OCI-LY7 (cell line): ENCODE measurements at regions not wholly inside any gene's neighbourhood (a gene's known extent, or its start where the extent isn't known, plus 50 kb on each side); places are given as distances from the start of the nearest gene placed in this dataset.

Source experiments
- EZH2phosphoT487 ChIP-seq: fragments of 200-600 bp; sonication (generic); IDR thresholded peaks from 2 replicates; pipeline ENCODE4 v1.6.1; 2018; ENCODE audit warnings: low read depth, borderline replicate concordance, mild to moderate bottlenecking, mixed run types, antibody characterized with exemption, low read length, moderate library complexity, mixed read lengths
- TF ChIP-seq, protein P1 (sequence below): fragments of 200-600 bp; sonication (generic); conservative IDR thresholded peaks from 2 replicates; pipeline ENCODE4 v1.5.1; 2014; ENCODE audit warnings: mild to moderate bottlenecking, antibody characterized with exemption, low read length, moderate library complexity, mixed read lengths

DNA sequence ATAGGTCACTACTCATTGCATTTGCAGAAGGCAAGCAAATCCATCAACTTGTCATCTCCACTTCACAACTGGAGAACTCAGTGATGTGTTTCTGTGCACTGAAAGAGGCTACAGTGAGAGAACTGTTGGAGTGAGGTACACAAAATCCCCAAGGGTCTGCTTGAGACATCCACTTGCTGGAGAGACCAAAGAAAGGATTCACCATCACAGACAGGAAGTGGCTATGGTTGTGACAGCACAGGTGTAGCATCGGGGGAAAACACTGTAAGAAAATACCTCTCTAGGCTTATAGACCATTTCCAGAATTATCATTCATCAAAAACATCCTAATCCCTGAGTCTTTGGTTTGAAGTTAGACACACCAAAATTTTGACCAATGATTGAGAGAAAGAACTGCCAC lies 201.3 kb upstream of the OR4E1 start:
- TF ChIP-seq, protein P1, sequence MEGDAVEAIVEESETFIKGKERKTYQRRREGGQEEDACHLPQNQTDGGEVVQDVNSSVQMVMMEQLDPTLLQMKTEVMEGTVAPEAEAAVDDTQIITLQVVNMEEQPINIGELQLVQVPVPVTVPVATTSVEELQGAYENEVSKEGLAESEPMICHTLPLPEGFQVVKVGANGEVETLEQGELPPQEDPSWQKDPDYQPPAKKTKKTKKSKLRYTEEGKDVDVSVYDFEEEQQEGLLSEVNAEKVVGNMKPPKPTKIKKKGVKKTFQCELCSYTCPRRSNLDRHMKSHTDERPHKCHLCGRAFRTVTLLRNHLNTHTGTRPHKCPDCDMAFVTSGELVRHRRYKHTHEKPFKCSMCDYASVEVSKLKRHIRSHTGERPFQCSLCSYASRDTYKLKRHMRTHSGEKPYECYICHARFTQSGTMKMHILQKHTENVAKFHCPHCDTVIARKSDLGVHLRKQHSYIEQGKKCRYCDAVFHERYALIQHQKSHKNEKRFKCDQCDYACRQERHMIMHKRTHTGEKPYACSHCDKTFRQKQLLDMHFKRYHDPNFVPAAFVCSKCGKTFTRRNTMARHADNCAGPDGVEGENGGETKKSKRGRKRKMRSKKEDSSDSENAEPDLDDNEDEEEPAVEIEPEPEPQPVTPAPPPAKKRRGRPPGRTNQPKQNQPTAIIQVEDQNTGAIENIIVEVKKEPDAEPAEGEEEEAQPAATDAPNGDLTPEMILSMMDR: no peak
- no peak for TF ChIP-seq EZH2phosphoT487
